Tibial nerve (tissue), 4 donors: ENCODE measurements at regions not wholly inside any gene's neighbourhood (a gene's known extent, or its start where the extent isn't known, plus 50 kb on each side); places are given as distances from the start of the nearest gene placed in this dataset.

Experiments
- DNase-seq, 2 donors: peaks; one replicate each; pipeline ENCODE4 v3.0.0-alpha.2; 2019; ENCODE audit warnings: low spot score in 2 of 2
- H3K27ac ChIP-seq, 4 donors: fragments of 200-600 bp; sonication (generic) in 3 of 4; one replicate each; pipeline ENCODE4 v1.5.1; 2017 to 2019; ENCODE audit warnings: mild to moderate bottlenecking in 1 of 4
- H3K27me3 ChIP-seq, 2 donors: fragments of 200-600 bp; sonication (generic) in 1 of 2; one replicate each; pipeline versions ENCODE4 v1.5.1 to v1.6.0; 2017 to 2019
- H3K36me3 ChIP-seq, 3 donors: fragments of 200-600 bp; sonication (generic); one replicate each; pipeline ENCODE4 v1.5.1; 2018 to 2019
- H3K4me1 ChIP-seq, 4 donors: fragments of 200-600 bp; sonication (generic) in 3 of 4; one replicate each; pipeline ENCODE4 v1.5.1; 2017 to 2019
- H3K4me3 ChIP-seq, 4 donors: fragments of 200-600 bp; sonication (generic) in 3 of 4; one replicate each; pipeline ENCODE4 v1.5.1; 2017 to 2019; ENCODE audit warnings: mild to moderate bottlenecking in 1 of 4, moderate library complexity in 1 of 4
- H3K9me3 ChIP-seq, 4 donors: fragments of 200-600 bp; sonication (generic) in 3 of 4; one replicate each; pipeline ENCODE4 v1.5.1; 2017 to 2019
- CTCF ChIP-seq, 5 experiments: fragments of 200-600 bp in 3 of 5; fragments of 450-650 bp in 2 of 5; sonication (generic) in 3 of 5; IDR thresholded peaks; one replicate each; pipeline ENCODE4 v1.5.1; 2016 to 2019; ENCODE audit warnings: antibody characterized with exemption in 5 of 5, mild to moderate bottlenecking in 3 of 5, moderate library complexity in 2 of 5
- EP300 ChIP-seq, 2 donors: sonication (generic); formaldehyde crosslinking; IDR thresholded peaks; one replicate each; pipeline ENCODE4 v1.6.1; 2017; ENCODE audit warnings: antibody characterized with exemption in 2 of 2, mild to moderate bottlenecking in 1 of 2
- POLR2A ChIP-seq, 2 donors: fragments of 450-650 bp; IDR thresholded peaks; one replicate each; pipeline ENCODE4 v1.6.1; 2017; ENCODE audit warnings: antibody characterized with exemption in 2 of 2, mild to moderate bottlenecking in 2 of 2, moderate library complexity in 2 of 2
- WGBS, 2 donors: methylation state at CpG; one replicate each; pipeline ENCODE4 v1.1.5; 2018; 5-methylcytosine and 5-hydroxymethylcytosine counted together

- no peaks in the 10 kb centered on the region for H3K27me3 ChIP-seq
- WGBS, 2 donors: 66 to 76% methylated on average over 10 of the region's 10 CpGs
- DNase-seq: no peak
- H3K27ac ChIP-seq: no peak overlapping the region
- no peaks in the 10 kb centered on the region for H3K9me3 ChIP-seq
- H3K4me1 ChIP-seq: no peaks in the 10 kb centered on the region
- no peak overlapping the region for H3K4me3 ChIP-seq
- TF ChIP-seq CTCF (IDR thresholded peaks at IDR 0.05) (no peak), EP300 (IDR thresholded peaks at IDR 0.05) (no peak), POLR2A (IDR thresholded peaks at IDR 0.05) (no peak)
- no peaks in the 10 kb centered on the region for H3K36me3 ChIP-seq
Measured at GRCh38 chr19:32174386-32175113, 170.9 kb upstream of the ZNF507 start.

- no peak overlapping the region for H3K4me3 ChIP-seq
- H3K4me1 ChIP-seq: no peaks in the 10 kb centered on the region
- no peak overlapping the region for H3K27ac ChIP-seq
- H3K9me3 ChIP-seq: no peaks in the 10 kb centered on the region
- no peak for DNase-seq
- TF ChIP-seq EP300 (IDR thresholded peaks at IDR 0.05): no peak
- no peak for TF ChIP-seq CTCF (IDR thresholded peaks at IDR 0.05)
- TF ChIP-seq POLR2A (IDR thresholded peaks at IDR 0.05): no peak
- no peaks in the 10 kb centered on the region for H3K36me3 ChIP-seq
- WGBS, 2 donors: 72 to 75% methylated on average over 5 of the region's 5 CpGs
- H3K27me3 ChIP-seq: no peaks in the 10 kb centered on the region
Measured at GRCh38 chr19:32176591-32176990, 168.8 kb upstream of the ZNF507 start.

GRCh38 chr19:32177686-32178085 lies 167.7 kb upstream of the ZNF507 start:
- Histone ChIP-seq H3K27ac (no peak overlapping the region), H3K4me3 (no peak overlapping the region), H3K36me3 (no peaks in the 10 kb centered on the region), H3K4me1 (no peaks in the 10 kb centered on the region), H3K27me3 (no peaks in the 10 kb centered on the region), H3K9me3 (no peaks in the 10 kb centered on the region)
- DNase-seq: no peak
- TF ChIP-seq CTCF (IDR thresholded peaks at IDR 0.05) (no peak), EP300 (IDR thresholded peaks at IDR 0.05) (no peak), POLR2A (IDR thresholded peaks at IDR 0.05) (no peak)

- Histone ChIP-seq H3K4me1 (no peaks in the 10 kb centered on the region), H3K9me3 (no peaks in the 10 kb centered on the region), H3K4me3 (no peak overlapping the region), H3K36me3 (no peaks in the 10 kb centered on the region), H3K27me3 (no peaks in the 10 kb centered on the region), H3K27ac (no peak overlapping the region)
- DNase-seq: no peak
- no peak for TF ChIP-seq CTCF (IDR thresholded peaks at IDR 0.05)
- TF ChIP-seq POLR2A (IDR thresholded peaks at IDR 0.05): no peak
- TF ChIP-seq EP300 (IDR thresholded peaks at IDR 0.05): no peak
- WGBS, 2 donors: 77% methylated on average over 5 of the region's 5 CpGs
Measured at GRCh38 chr19:32178401-32178800, 167.0 kb upstream of the ZNF507 start.

GRCh38 chr19:32178956-32179355 lies 166.5 kb upstream of the ZNF507 start:
- DNase-seq: no peak
- no peaks in the 10 kb centered on the region for H3K9me3 ChIP-seq
- 71 to 76% methylated on average over 7 of the region's 7 CpGs for WGBS, 2 donors
- H3K27me3 ChIP-seq: no peaks in the 10 kb centered on the region
- TF ChIP-seq CTCF (IDR thresholded peaks at IDR 0.05) (no peak), POLR2A (IDR thresholded peaks at IDR 0.05) (no peak), EP300 (IDR thresholded peaks at IDR 0.05) (no peak)
- no peaks in the 10 kb centered on the region for H3K36me3 ChIP-seq
- no peaks in the 10 kb centered on the region for H3K4me1 ChIP-seq
- no peak overlapping the region for H3K27ac ChIP-seq
- no peak overlapping the region for H3K4me3 ChIP-seq
